Stimulated activated CD8-positive, alpha-beta memory T cell treated with anti-CD3 and anti-CD28 coated beads, Interleukin-4, amount 100 ng/mL, for 48 hours (primary cell): ENCODE measurements at regions not wholly inside any gene's neighbourhood (a gene's known extent, or its start where the extent isn't known, plus 50 kb on each side); places are given as distances from the start of the nearest gene placed in this dataset.
"Not testable (repeated sequence)": the region's sequence is repeated elsewhere in the genome, so short reads cannot be mapped to it uniquely, and the experiment has no call there.

ENCODE experiments used
- DNase-seq: peaks from one replicate; pipeline ENCODE4 v3.0.0-alpha.2; 2020

- no peak for DNase-seq
Measured at GRCh38 chr6:149246691-149247384, 70.7 kb upstream of the TAB2 start.

- no peak for DNase-seq
Measured at GRCh38 chr6:149247385-149247763, 70.1 kb upstream of the TAB2 start.

GRCh38 chr6:149248263-149248662, 69.2 kb upstream of the TAB2 start:
- DNase-seq, result not testable (repeated sequence)

GRCh38 chr6:149248693-149249369, 68.7 kb upstream of the TAB2 start:
- DNase-seq, result no peak

- DNase-seq, result no peak
Measured at GRCh38 chr6:149249370-149250357, 67.8 kb upstream of the TAB2 start.

- DNase-seq, result no peak
Measured at GRCh38 chr6:149250951-149251350, 66.6 kb upstream of the TAB2 start.

- no peak for DNase-seq
Measured at GRCh38 chr6:149252622-149253021, 64.9 kb upstream of the TAB2 start.

- DNase-seq, result no peak
Measured at GRCh38 chr6:149254253-149254652, 63.3 kb upstream of the TAB2 start.

GRCh38 chr6:149259753-149260152, 57.8 kb upstream of the TAB2 start:
- DNase-seq, result no peak

- DNase-seq, result no peak
Measured at GRCh38 chr6:149260214-149260874, 57.2 kb upstream of the TAB2 start.

GRCh38 chr6:149261364-149262040, 56.0 kb upstream of the TAB2 start:
- no peak for DNase-seq

GRCh38 chr6:149263321-149263720, 54.2 kb upstream of the TAB2 start:
- DNase-seq, result no peak

GRCh38 chr6:149264629-149265028, 52.9 kb upstream of the TAB2 start:
- DNase-seq, result no peak

- DNase-seq, result no peak
Measured at GRCh38 chr6:149265945-149266344, 51.6 kb upstream of the TAB2 start.

GRCh38 chr6:149266659-149267058, 50.9 kb upstream of the TAB2 start:
- DNase-seq, result no peak

- DNase-seq, result no peak
Measured at GRCh38 chr6:149267072-149267471, 50.4 kb upstream of the TAB2 start.

- no peak for DNase-seq
Measured at GRCh38 chr6:149267513-149268043, 49.9 kb upstream of the TAB2 start.
